ENCODE measurements at regions not wholly inside any gene's neighbourhood (a gene's known extent, or its start where the extent isn't known, plus 50 kb on each side); places are given as distances from the start of the nearest gene placed in this dataset.

- DNase-seq (ENCODE audit: low read depth in 2 of 2), result no peak
Observed at GRCh38 chr14:101369916-101370592, 191.2 kb upstream of the DIO3 start.

DNA sequence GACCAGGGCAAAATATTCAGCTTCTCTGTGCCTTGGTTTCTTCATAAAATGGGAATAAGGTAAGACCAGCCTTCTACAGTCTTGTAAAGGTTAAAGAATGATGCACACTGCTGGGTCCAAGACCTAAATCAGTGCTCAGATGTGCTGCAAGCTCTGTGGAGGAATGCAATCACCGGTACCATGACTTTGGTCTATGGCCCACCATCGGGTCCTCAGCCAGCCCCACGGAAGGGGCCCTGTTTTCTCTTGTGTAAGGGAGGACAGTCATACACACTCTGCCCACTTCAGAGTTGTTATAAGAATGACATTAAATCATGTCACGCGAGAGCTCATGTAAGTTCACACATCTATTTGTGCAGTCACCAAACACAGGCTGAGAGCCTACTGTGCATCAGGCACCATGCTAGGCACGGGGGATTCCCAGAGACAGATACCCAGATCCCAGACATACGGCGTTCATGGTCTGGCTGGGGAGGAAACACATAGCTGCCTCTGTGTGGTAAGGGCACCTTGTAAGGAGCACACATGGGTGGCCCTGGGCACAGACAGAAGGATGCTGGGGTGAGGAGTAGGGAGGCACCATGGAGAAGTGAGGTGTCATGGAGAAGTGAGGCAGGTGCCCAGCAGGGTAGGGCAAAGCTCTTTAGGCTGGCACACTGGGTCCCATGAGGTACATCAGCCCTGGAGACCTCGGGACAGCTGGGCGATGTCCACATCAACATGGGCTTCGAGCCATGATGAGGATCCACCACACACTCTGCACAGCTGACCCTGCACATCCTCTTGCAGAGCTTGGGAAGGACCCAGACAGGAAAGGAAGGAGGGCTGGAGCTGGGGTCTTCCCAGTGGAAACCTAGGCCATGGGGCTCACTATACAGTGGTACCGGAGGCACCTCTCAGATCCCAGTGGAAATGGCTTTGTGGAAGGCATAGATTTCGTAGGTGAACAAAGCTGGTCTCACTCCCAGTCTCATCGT is 190.4 kb upstream of the DIO3 start:
- DNase-seq (ENCODE audit: low read depth in 2 of 2), result no peak

GRCh38 chr14:101371799-101372793 is 189.2 kb upstream of the DIO3 start:
- no peak for DNase-seq (ENCODE audit: low read depth in 2 of 2)

- DNase-seq (ENCODE audit: low read depth in 2 of 2), result no peak
Observed at GRCh38 chr14:101372894-101373620, 188.2 kb upstream of the DIO3 start.

- DNase-seq (ENCODE audit: low read depth in 2 of 2), result no peak
Observed at GRCh38 chr14:101373690-101374295, 187.5 kb upstream of the DIO3 start.

DNA sequence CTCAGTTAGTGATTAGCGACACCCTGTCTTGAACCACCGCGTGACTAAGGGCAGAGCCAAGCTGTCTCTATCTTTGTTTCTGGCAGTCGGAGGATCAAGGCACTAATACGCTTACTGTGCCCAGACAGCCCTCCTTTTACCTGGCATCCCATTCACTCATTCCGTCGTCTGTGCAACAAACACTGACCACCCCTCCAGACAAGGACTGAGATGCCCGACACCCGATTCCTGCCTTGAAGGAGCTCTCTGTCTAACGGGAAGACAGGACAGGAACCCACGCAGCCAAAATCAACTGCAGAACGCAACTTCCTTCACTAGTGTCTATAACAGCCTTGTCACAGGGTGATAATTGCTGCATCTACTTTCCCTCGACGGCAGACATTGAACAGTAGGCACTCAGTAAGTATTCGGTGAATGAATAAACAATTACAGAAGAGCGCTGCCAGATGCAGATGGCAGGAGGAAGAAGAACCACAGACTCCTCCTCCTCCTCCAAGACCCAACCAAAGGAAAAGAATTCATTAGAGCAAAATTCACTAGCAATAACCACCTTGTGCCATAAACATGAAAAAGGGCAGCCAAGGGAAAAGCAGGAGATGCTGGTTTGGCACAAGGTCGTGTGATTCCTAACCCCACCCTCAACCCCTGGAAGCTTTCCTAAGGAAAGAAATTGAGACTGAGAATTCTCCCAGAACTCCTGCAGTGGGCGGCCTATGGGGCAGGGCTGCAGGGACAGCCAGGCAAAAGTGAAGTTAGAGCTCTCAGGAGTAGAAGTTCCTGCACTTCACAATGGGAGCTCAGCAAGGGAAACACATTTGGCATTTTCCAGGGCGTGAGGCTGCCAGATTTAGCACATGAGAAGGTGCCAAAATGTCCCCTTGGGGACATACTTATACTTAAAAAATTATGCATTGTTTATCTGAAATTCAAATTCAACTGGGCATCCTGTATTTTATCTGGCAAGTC is 186.6 kb upstream of the DIO3 start:
- DNase-seq (ENCODE audit: low read depth in 2 of 2), result no peak

GRCh38 chr14:101377069-101377468 is 184.2 kb upstream of the DIO3 start:
- DNase-seq (ENCODE audit: low read depth in 2 of 2), result no peak

DNA sequence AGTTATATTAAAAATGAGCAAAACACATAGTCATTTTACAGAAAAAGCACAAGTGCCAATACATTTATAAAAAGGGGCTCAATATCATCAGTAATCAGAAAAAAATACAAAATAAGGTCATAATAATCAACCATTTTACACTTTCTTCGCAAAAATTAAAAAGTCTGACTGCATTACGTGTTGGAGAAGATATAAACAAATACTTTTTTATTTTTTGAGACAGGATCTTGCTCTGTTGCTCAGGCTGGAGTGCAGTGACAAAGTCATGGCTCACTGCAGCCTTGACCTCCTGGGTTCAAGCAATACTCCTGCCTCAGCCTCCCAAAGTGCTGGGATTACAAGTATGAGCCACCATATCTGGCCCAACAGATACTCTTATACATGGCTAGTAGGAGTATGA is 181.5 kb upstream of the DIO3 start:
- no peak for DNase-seq (ENCODE audit: low read depth in 2 of 2)

DNA sequence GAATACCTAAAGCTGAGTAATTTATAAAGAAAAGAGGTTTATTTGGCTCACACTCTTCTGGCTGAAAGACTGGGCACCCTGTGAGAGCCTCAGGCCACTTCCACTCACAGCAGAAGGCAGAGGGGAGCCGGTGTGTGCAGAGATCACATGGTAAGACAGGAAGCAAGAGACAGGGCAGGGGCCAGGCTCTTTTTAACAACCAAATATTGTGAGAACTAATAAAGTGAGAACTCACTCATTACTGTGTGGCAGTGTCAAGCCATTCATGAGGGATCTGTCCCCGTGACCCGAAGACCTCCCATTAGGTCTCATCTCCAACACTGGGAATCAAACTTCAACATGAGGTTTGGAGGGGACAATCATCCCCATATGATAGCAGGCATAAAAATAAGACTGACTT is 180.8 kb upstream of the DIO3 start:
- no peak for DNase-seq (ENCODE audit: low read depth in 2 of 2)

GRCh38 chr14:101380940-101381339 is 180.4 kb upstream of the DIO3 start:
- no peak for DNase-seq (ENCODE audit: low read depth in 2 of 2)

DNA sequence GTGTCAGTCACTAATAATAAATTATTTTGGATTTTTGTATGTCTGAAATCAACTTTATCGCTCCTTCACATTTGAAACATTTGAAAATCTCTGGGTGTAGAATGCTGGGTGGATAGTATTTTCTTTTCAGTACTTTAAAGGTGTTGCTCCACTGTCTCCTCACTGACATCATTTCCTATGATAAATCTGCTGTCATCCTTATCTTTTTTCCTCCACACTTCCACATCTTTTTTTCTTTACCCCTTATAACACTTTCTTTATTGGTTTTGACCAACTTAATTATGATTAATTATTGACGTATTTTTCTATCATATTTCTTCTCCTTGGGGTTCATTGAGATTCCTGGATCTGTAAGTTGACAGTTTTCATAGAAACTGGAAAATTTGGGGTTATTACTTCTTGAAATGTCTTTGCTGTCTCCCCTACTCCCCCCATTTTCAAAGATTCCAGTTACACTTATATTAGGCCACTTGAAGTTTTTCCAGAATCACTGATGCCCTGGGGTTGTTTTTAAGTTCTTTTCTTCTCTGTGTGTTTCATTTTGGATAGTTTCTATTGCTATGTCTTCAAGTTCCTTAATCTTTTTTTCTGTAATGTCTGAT is 177.5 kb upstream of the DIO3 start:
- DNase-seq (ENCODE audit: low read depth in 2 of 2), result no peak

GRCh38 chr14:101394374-101394773 is 166.9 kb upstream of the DIO3 start:
- DNase-seq (ENCODE audit: low read depth in 2 of 2), result no peak

- no peak for DNase-seq (ENCODE audit: low read depth in 2 of 2)
Observed at GRCh38 chr14:101395779-101396178, 165.5 kb upstream of the DIO3 start.

DNA sequence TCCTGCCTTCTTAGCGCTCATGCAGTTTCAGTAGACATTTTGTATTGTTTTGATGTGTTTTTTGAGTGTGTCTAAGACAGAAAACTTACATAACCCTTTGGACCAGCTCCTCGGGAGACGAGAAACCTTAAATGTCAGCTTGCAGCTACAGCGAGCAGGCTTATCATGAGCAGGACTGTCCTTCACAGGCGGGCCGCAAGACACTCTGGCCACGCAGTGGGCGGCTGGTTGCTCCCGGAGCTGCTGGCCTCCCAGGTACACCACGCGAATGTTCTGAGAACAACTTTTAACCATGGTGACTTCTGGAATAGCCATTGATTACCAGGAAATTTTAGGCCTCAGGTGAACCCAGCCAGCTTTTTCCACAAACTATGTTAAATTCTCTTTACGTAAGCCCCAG is 164.1 kb upstream of the DIO3 start:
- no peak for DNase-seq (ENCODE audit: low read depth in 2 of 2)

- DNase-seq (ENCODE audit: low read depth in 2 of 2), result no peak
Observed at GRCh38 chr14:101398011-101398410, 163.3 kb upstream of the DIO3 start.

- DNase-seq (ENCODE audit: low read depth in 2 of 2), result no peak
Observed at GRCh38 chr14:101399737-101400517, 161.4 kb upstream of the DIO3 start.

- DNase-seq (ENCODE audit: low read depth in 2 of 2), result no peak
Observed at GRCh38 chr14:101400830-101401229, 160.5 kb upstream of the DIO3 start.

DNA sequence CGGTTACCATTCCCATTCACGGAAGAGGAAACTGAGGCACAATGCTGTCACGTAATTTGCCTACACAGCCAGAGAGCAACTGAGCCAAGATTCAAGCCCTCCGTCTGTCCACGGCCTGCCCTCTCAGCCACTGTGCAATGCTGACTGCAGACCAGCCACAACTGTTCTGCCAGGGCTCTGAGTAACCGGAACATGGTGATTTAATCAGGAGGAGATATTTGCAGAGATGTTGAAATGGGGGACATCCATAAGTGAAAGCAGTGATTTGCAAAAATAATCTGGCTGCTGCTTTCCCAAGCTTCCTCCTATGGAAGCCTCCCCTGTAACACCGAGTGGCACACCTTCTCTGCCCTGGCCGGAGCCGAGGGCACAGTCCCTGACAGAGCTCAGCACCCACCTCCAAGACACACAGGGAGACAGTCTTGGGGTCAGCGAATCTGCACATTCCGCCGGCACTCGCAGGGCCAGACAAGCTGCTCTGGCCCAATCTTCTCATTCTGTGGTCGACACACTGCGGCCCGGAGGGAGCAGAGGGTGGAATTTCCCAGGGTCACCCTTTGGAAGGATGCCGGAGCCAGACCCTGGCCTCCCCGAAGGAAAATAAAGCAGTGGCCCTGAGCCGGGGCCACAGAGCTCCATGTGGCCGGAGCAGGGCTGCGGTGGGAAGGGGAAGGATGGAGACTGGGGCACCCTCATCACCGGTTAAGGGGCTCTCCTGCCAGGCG is 158.2 kb upstream of the DIO3 start:
- no peak for DNase-seq (ENCODE audit: low read depth in 2 of 2)

Data from stimulated activated CD8-positive, alpha-beta memory T cell treated with anti-CD3 and anti-CD28 coated beads, Interleukin-2, amount 100 ng/mL, for 1 hour (primary cell).